ENCODE measurements at regions not wholly inside any gene's neighbourhood (a gene's known extent, or its start where the extent isn't known, plus 50 kb on each side); places are given as distances from the start of the nearest gene placed in this dataset.

DNA sequence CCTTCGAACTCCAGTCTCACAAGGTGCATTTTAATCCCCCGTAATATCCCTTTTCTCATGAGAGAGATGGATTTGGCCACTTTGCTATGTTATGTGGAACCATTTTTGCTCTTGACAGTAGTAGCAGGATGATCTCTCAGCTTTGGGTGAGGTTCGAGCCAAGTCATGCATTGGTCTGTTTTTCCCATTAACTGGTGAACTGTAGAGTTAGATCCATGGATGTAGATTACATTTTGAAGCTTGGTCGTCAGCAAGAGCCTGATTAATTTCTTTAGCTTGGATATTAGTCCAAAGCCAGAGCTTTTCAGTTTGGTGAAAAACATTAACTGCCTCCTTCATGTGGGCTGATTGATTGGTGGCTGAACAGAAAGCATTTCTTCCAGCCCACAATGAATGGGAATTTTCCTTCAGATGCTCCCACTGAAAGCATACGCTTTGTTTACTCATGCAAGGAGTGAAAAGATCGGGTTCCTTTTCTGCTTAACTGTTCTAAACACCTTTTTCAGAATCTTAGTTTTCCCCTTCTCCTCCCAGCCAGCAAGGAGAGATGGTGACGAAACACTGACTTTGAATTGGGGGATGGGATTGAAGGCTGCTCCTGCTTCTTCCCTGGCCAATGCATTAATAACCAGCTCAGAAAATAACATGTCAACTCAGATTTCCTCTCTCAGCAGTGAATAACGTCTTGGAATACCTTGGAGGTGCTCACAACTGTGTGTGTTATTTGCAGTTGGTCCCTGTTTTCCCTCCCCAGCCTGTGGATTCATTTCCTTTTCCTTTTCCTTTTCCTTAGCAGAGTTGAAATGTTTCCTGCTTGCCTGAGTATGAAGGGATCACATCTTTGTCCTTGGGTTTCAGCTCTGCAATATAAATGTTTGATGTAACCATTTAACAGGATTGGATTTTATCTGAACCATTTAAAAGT, 351.8 kb upstream of the FZD8 start:
- TF ChIP-seq CTCF (conservative IDR thresholded peaks at IDR 0.05; ENCODE audit: low read depth, low read length) = no peak
- TF ChIP-seq EZH2 (IDR thresholded peaks at IDR 0.05; ENCODE audit: borderline replicate concordance, low read depth, low read length, poor library complexity, severe bottlenecking) = no peak

Data from A673 (cell line).